Anterior cingulate cortex (tissue), 58 donors: ENCODE measurements at regions not wholly inside any gene's neighbourhood (a gene's known extent, or its start where the extent isn't known, plus 50 kb on each side); places are given as distances from the start of the nearest gene placed in this dataset.
"Not testable (repeated sequence)": the region's sequence is repeated elsewhere in the genome, so short reads cannot be mapped to it uniquely, and the experiment has no call there.

ENCODE experiments used
- DNase-seq, 58 donors: peaks; one replicate each; lab custom pipeline; 2025; lab: John Stamatoyannopoulos, UW

- no peak for DNase-seq
Observed at GRCh38 chr3:191952609-191953008, 491.6 kb downstream of the PYDC2 start.

- DNase-seq, result no peak
Observed at GRCh38 chr3:191958980-191959671, 498.2 kb downstream of the PYDC2 start.

- no peak for DNase-seq
Observed at GRCh38 chr3:191959876-191960413, 499.0 kb downstream of the PYDC2 start.

GRCh38 chr3:191961022-191961421 lies 500.1 kb downstream of the PYDC2 start:
- DNase-seq, result no peak

- no peak for DNase-seq
Observed at GRCh38 chr3:191961529-191961928, 500.6 kb downstream of the PYDC2 start.

GRCh38 chr3:191962324-191962723 lies 501.4 kb downstream of the PYDC2 start:
- no peak for DNase-seq

GRCh38 chr3:191963182-191963581 lies 502.2 kb downstream of the PYDC2 start:
- no peak for DNase-seq

- no peak for DNase-seq
Observed at GRCh38 chr3:191966556-191966955, 505.6 kb downstream of the PYDC2 start.

GRCh38 chr3:191968299-191968698 lies 507.3 kb downstream of the PYDC2 start:
- no peak for DNase-seq

- no peak for DNase-seq
Observed at GRCh38 chr3:191972714-191973398, 511.9 kb downstream of the PYDC2 start.

- no peak for DNase-seq
Observed at GRCh38 chr3:191973820-191974219, 512.9 kb downstream of the PYDC2 start.

- DNase-seq, result no peak
Observed at GRCh38 chr3:191975936-191976335, 515.0 kb downstream of the PYDC2 start.

GRCh38 chr3:191980443-191980842 lies 519.5 kb downstream of the PYDC2 start:
- DNase-seq, result no peak

- no peak for DNase-seq
Observed at GRCh38 chr3:191982481-191982880, 521.5 kb downstream of the PYDC2 start.

- peak in 1 of 58 donors; percentile 0 for DNase-seq
Observed at GRCh38 chr3:191985691-191986090, 524.7 kb downstream of the PYDC2 start.

GRCh38 chr3:191987831-191988350 lies 526.9 kb downstream of the PYDC2 start:
- no peak for DNase-seq

GRCh38 chr3:191993952-191994351 lies 533.0 kb downstream of the PYDC2 start:
- DNase-seq, result not testable (repeated sequence)

- DNase-seq, result no peak
Observed at GRCh38 chr3:191997093-191997492, 536.1 kb downstream of the PYDC2 start.

GRCh38 chr3:191997579-191998268 lies 536.8 kb downstream of the PYDC2 start:
- no peak for DNase-seq

- DNase-seq, result no peak
Observed at GRCh38 chr3:192001218-192001617, 540.3 kb downstream of the PYDC2 start.

GRCh38 chr3:192005989-192006388 lies 545.0 kb downstream of the PYDC2 start:
- no peak for DNase-seq
